Neural progenitor cell (in vitro differentiated cells): ENCODE measurements at regions not wholly inside any gene's neighbourhood (a gene's known extent, or its start where the extent isn't known, plus 50 kb on each side); places are given as distances from the start of the nearest gene placed in this dataset.

Source experiments
- EZH2 ChIP-seq: fragments of 200-600 bp; sonication (generic); IDR thresholded peaks from 2 replicates; pipeline ENCODE4 v1.6.1; 2017; ENCODE audit warnings: antibody characterized with exemption, mild to moderate bottlenecking, moderate library complexity
- EZH2phosphoT487 ChIP-seq: fragments of 200-600 bp; sonication (generic); IDR thresholded peaks from 2 replicates; pipeline ENCODE4 v1.6.1; 2017; ENCODE audit warnings: antibody characterized with exemption
- TF ChIP-seq, protein P1 (sequence below): fragments of 200-600 bp; sonication (generic); IDR thresholded peaks from 2 replicates; pipeline ENCODE4 v1.5.1; 2017; ENCODE audit warnings: antibody characterized with exemption, mild to moderate bottlenecking

- TF ChIP-seq, protein P1, sequence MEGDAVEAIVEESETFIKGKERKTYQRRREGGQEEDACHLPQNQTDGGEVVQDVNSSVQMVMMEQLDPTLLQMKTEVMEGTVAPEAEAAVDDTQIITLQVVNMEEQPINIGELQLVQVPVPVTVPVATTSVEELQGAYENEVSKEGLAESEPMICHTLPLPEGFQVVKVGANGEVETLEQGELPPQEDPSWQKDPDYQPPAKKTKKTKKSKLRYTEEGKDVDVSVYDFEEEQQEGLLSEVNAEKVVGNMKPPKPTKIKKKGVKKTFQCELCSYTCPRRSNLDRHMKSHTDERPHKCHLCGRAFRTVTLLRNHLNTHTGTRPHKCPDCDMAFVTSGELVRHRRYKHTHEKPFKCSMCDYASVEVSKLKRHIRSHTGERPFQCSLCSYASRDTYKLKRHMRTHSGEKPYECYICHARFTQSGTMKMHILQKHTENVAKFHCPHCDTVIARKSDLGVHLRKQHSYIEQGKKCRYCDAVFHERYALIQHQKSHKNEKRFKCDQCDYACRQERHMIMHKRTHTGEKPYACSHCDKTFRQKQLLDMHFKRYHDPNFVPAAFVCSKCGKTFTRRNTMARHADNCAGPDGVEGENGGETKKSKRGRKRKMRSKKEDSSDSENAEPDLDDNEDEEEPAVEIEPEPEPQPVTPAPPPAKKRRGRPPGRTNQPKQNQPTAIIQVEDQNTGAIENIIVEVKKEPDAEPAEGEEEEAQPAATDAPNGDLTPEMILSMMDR: no peak
- no peak for TF ChIP-seq EZH2
- TF ChIP-seq EZH2phosphoT487: no peak
Measured at GRCh38 chr9:2362150-2362549, 259.4 kb upstream of the VLDLR start.
